HepG2 (cell line): ENCODE measurements at regions not wholly inside any gene's neighbourhood (a gene's known extent, or its start where the extent isn't known, plus 50 kb on each side); places are given as distances from the start of the nearest gene placed in this dataset.

ENCODE experiments used
- ATAC-seq: fragments of 200-7000 bp; cut with Tn5 transposase; 3 replicates; pipeline ENCODE4 v1.9.1; 2020; ENCODE audit warnings: mild to moderate bottlenecking, moderate library complexity
- BruUV-seq: library from RNA; stranded (reverse); fragments of 400-500 nt; replicated peaks from 2 replicates; lab custom pipeline; 2021; lab: Mats Ljungman, UMichigan
- CTCF ChIA-PET: fragments of 300-600 bp; formaldehyde crosslinking; extraction: SDS; loops from one replicate; lab custom pipeline; 2021; ENCODE audit warnings: low total read pairs, inconsistent platforms, low intra/inter-chr PET ratio; lab: Yijun Ruan, JAX
- POLR2A ChIA-PET: fragments of 350-600 bp; sonication (Branson Sonifier 250); formaldehyde crosslinking; loops from one replicate; lab custom pipeline; 2020; ENCODE audit warnings: antibody characterized with exemption, inconsistent platforms; lab: Yijun Ruan, JAX
- DNase-seq: peaks from one replicate; pipeline ENCODE4 v3.0.0-alpha.2; 2015; ENCODE audit warnings: low spot score
- FAIRE-seq: peaks from 3 replicates; lab custom pipeline; 2011; peaks lifted over from hg19 to GRCh38; lab: Jason Lieb, UNC
- H2AFZ ChIP-seq: one replicate; pipeline ENCODE4 v1.6.1; 2011; ENCODE audit warnings: low read length, inconsistent platforms
- H3K27ac ChIP-seq: fragments of 300-600 bp; 3 replicates; pipeline ENCODE4 v1.8.0; 2011; ENCODE audit warnings: mixed run types, mild to moderate bottlenecking, mixed read lengths, low read length, inconsistent platforms; ENCODE audit not compliant: insufficient read depth; ENCODE audit errors: extremely low read length
- H3K27me3 ChIP-seq, 2 experiments: fragments of 200-600 bp in 1 of 2; 2 replicates in 1 of 2; 3 replicates in 1 of 2; pipeline versions ENCODE4 v1.6.0 to v1.8.0; 2011; ENCODE audit warnings: low read length in 2 of 2, mild to moderate bottlenecking in 2 of 2, moderate library complexity in 2 of 2, inconsistent platforms in 1 of 2; ENCODE audit not compliant: insufficient read depth in 2 of 2, control insufficient read depth in 1 of 2
- H3K36me3 ChIP-seq, 2 experiments: fragments of 200-600 bp in 1 of 2; replicated peaks in 1 of 2; 2 replicates in 1 of 2; 3 replicates in 1 of 2; pipeline versions ENCODE4 v1.5.1 to v1.8.0; 2011; ENCODE audit warnings: low read length in 2 of 2, inconsistent platforms in 1 of 2; ENCODE audit not compliant: insufficient read depth in 2 of 2, control insufficient read depth in 1 of 2
- H3K4me1 ChIP-seq: 2 replicates; pipeline ENCODE4 v1.5.1; 2012; ENCODE audit warnings: low read length, inconsistent platforms; ENCODE audit not compliant: insufficient read depth
- H3K4me2 ChIP-seq: 2 replicates; pipeline ENCODE4 v1.6.0; 2011; ENCODE audit warnings: low read depth, low read length, inconsistent platforms
- H3K4me3 ChIP-seq, 3 experiments: fragments of 200-600 bp in 1 of 3; sonication (generic), shearing (Covaris generic) in 1 of 3; replicated peaks in 1 of 3; 2 replicates each; pipeline ENCODE4 v1.5.1; 2011 to 2016; ENCODE audit warnings: low read length in 3 of 3, inconsistent platforms in 2 of 3, low read depth in 2 of 3, mild to moderate bottlenecking in 2 of 3, control low read depth in 1 of 3, mixed read lengths in 1 of 3; ENCODE audit not compliant: insufficient read depth in 1 of 3
- H3K79me2 ChIP-seq: one replicate; pipeline ENCODE4 v1.6.1; 2011; ENCODE audit warnings: low read length, inconsistent platforms; ENCODE audit not compliant: insufficient read depth
- H3K9ac ChIP-seq: 2 replicates; pipeline ENCODE4 v1.6.0; 2011; ENCODE audit warnings: mild to moderate bottlenecking, low read depth, low read length, inconsistent platforms; ENCODE audit not compliant: insufficient read depth
- H3K9me3 ChIP-seq: 2 replicates; pipeline ENCODE4 v1.5.1; 2012; ENCODE audit warnings: mild to moderate bottlenecking, low read length
- H4K20me1 ChIP-seq: 2 replicates; pipeline ENCODE4 v1.6.0; 2011; ENCODE audit warnings: inconsistent platforms, mild to moderate bottlenecking, low read length, moderate library complexity; ENCODE audit not compliant: insufficient read depth
- HIVEP1 ChIP-seq: sonication (generic); formaldehyde crosslinking; IDR thresholded peaks from 2 replicates; pipeline ENCODE4 v1.4.0; 2020; ENCODE audit warnings: mild to moderate bottlenecking, missing genetic modification reagents
- IKZF1 ChIP-seq: fragments of 450-650 bp; IDR thresholded peaks from 2 replicates; pipeline ENCODE4 v1.7.1; 2016
- IKZF5 ChIP-seq: IDR thresholded peaks from 2 replicates; pipeline ENCODE4 v1.6.1; 2018; ENCODE audit warnings: missing genetic modification reagents, mild to moderate bottlenecking, missing compliant biosample characterization
- KDM6A ChIP-seq: IDR thresholded peaks from 2 replicates; pipeline ENCODE4 v1.6.1; 2016; ENCODE audit warnings: low read depth
- MED13 ChIP-seq: sonication (generic); formaldehyde crosslinking; IDR thresholded peaks from 2 replicates; pipeline ENCODE4 v1.5.0; 2020; ENCODE audit warnings: missing genetic modification reagents
- PHF8 ChIP-seq: sonication (generic); formaldehyde crosslinking; IDR thresholded peaks from 2 replicates; pipeline ENCODE4 v1.5.0; 2020; ENCODE audit warnings: missing genetic modification reagents
- RERE ChIP-seq: IDR thresholded peaks from 2 replicates; pipeline ENCODE4 v1.6.1; 2016; ENCODE audit warnings: low read depth, missing genetic modification reagents, missing compliant biosample characterization
- TBL1XR1 ChIP-seq: fragments of 150-350 bp; IDR thresholded peaks from 2 replicates; pipeline ENCODE4 v1.6.1; 2014; ENCODE audit warnings: borderline replicate concordance, low read length; ENCODE audit not compliant: partially characterized antibody
- ZBTB7B ChIP-seq: sonication (generic); formaldehyde crosslinking; IDR thresholded peaks from 2 replicates; pipeline ENCODE4 v1.4.0; 2020; ENCODE audit warnings: missing genetic modification reagents
- ZNF234 ChIP-seq: sonication (generic); formaldehyde crosslinking; conservative IDR thresholded peaks from 2 replicates; pipeline ENCODE4 v1.5.1; 2020; ENCODE audit warnings: mild to moderate bottlenecking, missing genetic modification reagents
- ZNF543 ChIP-seq: sonication (generic); formaldehyde crosslinking; IDR thresholded peaks from 2 replicates; pipeline ENCODE4 v1.4.0; 2020; ENCODE audit warnings: mild to moderate bottlenecking, missing genetic modification reagents
- ZNF589 ChIP-seq: sonication (generic); formaldehyde crosslinking; conservative IDR thresholded peaks from 2 replicates; pipeline ENCODE4 v1.8.0; 2022; ENCODE audit warnings: mild to moderate bottlenecking, moderate library complexity, missing genetic modification reagents
- ZNF800 ChIP-seq: sonication (generic); formaldehyde crosslinking; IDR thresholded peaks from 2 replicates; pipeline ENCODE4 v1.4.0; 2020; ENCODE audit warnings: missing genetic modification reagents
- WGBS: methylation state at CpG from one replicate; pipeline ENCODE4 v1.1.6; 2017; ENCODE audit warnings: low lambda C conversion rate; 5-methylcytosine and 5-hydroxymethylcytosine counted together
- in situ Hi-C: cut with HindIII; loops from 2 replicates; pipeline ENCODE4 v1.10.0; 2017; ENCODE audit warnings: low pct_unique_long_range_greater_than_20kb; ENCODE audit not compliant: extremely low pct_ligation_motif_present
- intact Hi-C: fragments of 100-400 bp; cut with micrococcal nuclease; formaldehyde crosslinking; loops from one replicate; pipeline ENCODE4 v1.10.0; 2022; ENCODE audit not compliant: unreplicated experiment
- TF ChIP-seq, protein P1 (sequence below): IDR thresholded peaks from 2 replicates; pipeline ENCODE4 v1.6.1; 2016; ENCODE audit warnings: mild to moderate bottlenecking, missing biosample characterization, missing genetic modification reagents
- TF ChIP-seq, protein P2 (sequence below): sonication (generic); formaldehyde crosslinking; IDR thresholded peaks from 2 replicates; pipeline ENCODE4 v1.5.0; 2020; ENCODE audit warnings: mild to moderate bottlenecking, missing genetic modification reagents

GRCh38 chr15:53445531-53445930, 313.9 kb downstream of the WDR72 start:
- 98% methylated on average over 7 of the region's 7 CpGs for WGBS
- no TSS peak for BruUV-seq
- ATAC-seq, result no peak
- intact Hi-C loops, result no loop called here
- peaks cover 72% of the 10 kb centered on the region for H3K4me1 ChIP-seq
- H2AFZ ChIP-seq, result no peak overlapping the region
- H4K20me1 ChIP-seq, result no peaks in the 10 kb centered on the region
- H3K27me3 ChIP-seq, result no peaks in the 10 kb centered on the region
- no peak overlapping the region for H3K27ac ChIP-seq
- no peak for FAIRE-seq
- ChIA-PET CTCF (no interaction called here), POLR2A (no interaction called here)
- H3K9me3 ChIP-seq, result no peaks in the 10 kb centered on the region
- no peaks in the 10 kb centered on the region for H3K79me2 ChIP-seq
- H3K4me2 ChIP-seq, result no peak overlapping the region
- no peak overlapping the region for H3K4me3 ChIP-seq
- no peak overlapping the region for H3K9ac ChIP-seq
- no peaks in the 10 kb centered on the region for H3K36me3 ChIP-seq
- no peak for DNase-seq
- TF ChIP-seq, protein P1, sequence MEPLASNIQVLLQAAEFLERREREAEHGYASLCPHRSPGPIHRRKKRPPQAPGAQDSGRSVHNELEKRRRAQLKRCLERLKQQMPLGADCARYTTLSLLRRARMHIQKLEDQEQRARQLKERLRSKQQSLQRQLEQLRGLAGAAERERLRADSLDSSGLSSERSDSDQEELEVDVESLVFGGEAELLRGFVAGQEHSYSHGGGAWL (CRISPR knock-in tag), result no peak
- TF ChIP-seq ZNF800 (CRISPR knock-in tag) (no peak), IKZF1 (no peak), PHF8 (CRISPR knock-in tag) (no peak), ZBTB7B (CRISPR knock-in tag) (no peak), IKZF5 (no peak), KDM6A (CRISPR knock-in tag) (no peak), HIVEP1 (CRISPR knock-in tag) (no peak), ZNF234 (CRISPR knock-in tag) (no peak), ZNF543 (CRISPR knock-in tag) (no peak), TBL1XR1 (no peak), ZNF589 (CRISPR knock-in tag) (no peak), MED13 (CRISPR knock-in tag) (no peak), RERE (CRISPR knock-in tag) (no peak)
- TF ChIP-seq, protein P2, sequence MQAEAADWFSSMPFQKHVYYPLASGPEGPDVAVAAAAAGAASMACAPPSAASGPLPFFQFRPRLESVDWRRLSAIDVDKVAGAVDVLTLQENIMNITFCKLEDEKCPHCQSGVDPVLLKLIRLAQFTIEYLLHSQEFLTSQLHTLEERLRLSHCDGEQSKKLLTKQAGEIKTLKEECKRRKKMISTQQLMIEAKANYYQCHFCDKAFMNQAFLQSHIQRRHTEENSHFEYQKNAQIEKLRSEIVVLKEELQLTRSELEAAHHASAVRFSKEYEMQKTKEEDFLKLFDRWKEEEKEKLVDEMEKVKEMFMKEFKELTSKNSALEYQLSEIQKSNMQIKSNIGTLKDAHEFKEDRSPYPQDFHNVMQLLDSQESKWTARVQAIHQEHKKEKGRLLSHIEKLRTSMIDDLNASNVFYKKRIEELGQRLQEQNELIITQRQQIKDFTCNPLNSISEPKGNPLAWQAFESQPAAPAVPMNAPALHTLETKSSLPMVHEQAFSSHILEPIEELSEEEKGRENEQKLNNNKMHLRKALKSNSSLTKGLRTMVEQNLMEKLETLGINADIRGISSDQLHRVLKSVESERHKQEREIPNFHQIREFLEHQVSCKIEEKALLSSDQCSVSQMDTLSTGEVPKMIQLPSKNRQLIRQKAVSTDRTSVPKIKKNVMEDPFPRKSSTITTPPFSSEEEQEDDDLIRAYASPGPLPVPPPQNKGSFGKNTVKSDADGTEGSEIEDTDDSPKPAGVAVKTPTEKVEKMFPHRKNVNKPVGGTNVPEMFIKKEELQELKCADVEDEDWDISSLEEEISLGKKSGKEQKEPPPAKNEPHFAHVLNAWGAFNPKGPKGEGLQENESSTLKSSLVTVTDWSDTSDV (CRISPR knock-in tag), result no peak
- in situ Hi-C loops, result no loop called here
